H9 (cell line): ENCODE measurements at regions not wholly inside any gene's neighbourhood (a gene's known extent, or its start where the extent isn't known, plus 50 kb on each side); places are given as distances from the start of the nearest gene placed in this dataset.

ENCODE experiments used
- DNase-seq: peaks from one replicate; pipeline ENCODE4 v3.0.0-alpha.2; 2017
- H2AFZ ChIP-seq: one replicate; pipeline ENCODE4 v1.6.1; 2013; ENCODE audit warnings: mild to moderate bottlenecking, low read length, control low read depth, moderate library complexity
- H2AK5ac ChIP-seq: 2 replicates; pipeline ENCODE4 v1.6.1; 2013; ENCODE audit warnings: low read length, control low read depth, mixed read lengths; ENCODE audit not compliant: insufficient read length
- H2BK120ac ChIP-seq: one replicate; pipeline ENCODE4 v1.6.1; 2013; ENCODE audit warnings: low read depth, mild to moderate bottlenecking, low read length, control low read depth, inconsistent platforms; ENCODE audit not compliant: poor library complexity, severe bottlenecking
- H2BK12ac ChIP-seq: 2 replicates; pipeline ENCODE4 v1.6.1; 2013; ENCODE audit warnings: low read length, control low read depth, mixed read lengths, low read depth; ENCODE audit not compliant: insufficient read length
- H2BK15ac ChIP-seq: 2 replicates; pipeline ENCODE4 v1.6.1; 2013; ENCODE audit warnings: low read depth, low read length, control low read depth
- H2BK20ac ChIP-seq: one replicate; pipeline ENCODE4 v1.6.1; 2013; ENCODE audit warnings: low read depth, mild to moderate bottlenecking, low read length, control low read depth, inconsistent platforms; ENCODE audit not compliant: poor library complexity, severe bottlenecking
- H2BK5ac ChIP-seq: 2 replicates; pipeline ENCODE4 v1.6.1; 2013; ENCODE audit warnings: low read length, control low read depth, mixed read lengths; ENCODE audit not compliant: insufficient read length
- H3K14ac ChIP-seq: 2 replicates; pipeline ENCODE4 v1.6.1; 2013; ENCODE audit warnings: low read length, control low read depth; ENCODE audit not compliant: insufficient read depth
- H3K18ac ChIP-seq: 2 replicates; pipeline ENCODE4 v1.6.1; 2013; ENCODE audit warnings: low read depth, mild to moderate bottlenecking, mixed read lengths, low read length, control low read depth; ENCODE audit not compliant: insufficient read length
- H3K23ac ChIP-seq: 2 replicates; pipeline ENCODE4 v1.6.1; 2013; ENCODE audit warnings: low read length, control low read depth, mixed read lengths, low read depth; ENCODE audit not compliant: insufficient read length
- H3K23me2 ChIP-seq: 2 replicates; pipeline ENCODE4 v1.6.1; 2013; ENCODE audit warnings: low read depth, mild to moderate bottlenecking, mixed read lengths, low read length, control low read depth; ENCODE audit not compliant: insufficient read length, poor library complexity, severe bottlenecking
- H3K27ac ChIP-seq: 2 replicates; pipeline ENCODE4 v1.5.1; 2013; ENCODE audit warnings: low read length, control low read depth, mixed read lengths, low read depth; ENCODE audit not compliant: insufficient read length
- H3K27me3 ChIP-seq: 2 replicates; pipeline ENCODE4 v1.6.1; 2013; ENCODE audit warnings: low read length, control low read depth, inconsistent platforms; ENCODE audit not compliant: insufficient read depth
- H3K4ac ChIP-seq: 2 replicates; pipeline ENCODE4 v1.6.1; 2013; ENCODE audit warnings: low read depth, mild to moderate bottlenecking, control low read depth, inconsistent platforms, low read length, moderate library complexity
- H3K4me1 ChIP-seq: 2 replicates; pipeline ENCODE4 v1.6.1; 2013; ENCODE audit warnings: low read length, control low read depth, inconsistent platforms; ENCODE audit not compliant: insufficient read depth
- H3K4me2 ChIP-seq: 2 replicates; pipeline ENCODE4 v1.6.1; 2013; ENCODE audit warnings: low read length, control low read depth, mixed read lengths; ENCODE audit not compliant: insufficient read length, insufficient read depth
- H3K56ac ChIP-seq: 2 replicates; pipeline ENCODE4 v1.6.1; 2013; ENCODE audit warnings: low read depth, mild to moderate bottlenecking, mixed read lengths, low read length, control low read depth; ENCODE audit not compliant: insufficient read length
- H3K79me1 ChIP-seq: 2 replicates; pipeline ENCODE4 v1.6.1; 2013; ENCODE audit warnings: low read depth, mild to moderate bottlenecking, moderate library complexity, low read length, control low read depth, inconsistent platforms; ENCODE audit not compliant: insufficient read depth, poor library complexity, severe bottlenecking
- H3K79me2 ChIP-seq: 2 replicates; pipeline ENCODE4 v1.6.1; 2013; ENCODE audit warnings: low read length, control low read depth, inconsistent platforms; ENCODE audit not compliant: insufficient read depth
- H3K9ac ChIP-seq: 2 replicates; pipeline ENCODE4 v1.6.1; 2013; ENCODE audit warnings: low read length, control low read depth, mixed read lengths; ENCODE audit not compliant: insufficient read length; ENCODE audit errors: extremely low read depth
- H3K9me3 ChIP-seq: one replicate; pipeline ENCODE4 v1.6.1; 2013; ENCODE audit warnings: low read depth, low read length, inconsistent platforms; ENCODE audit not compliant: control insufficient read depth
- H3T11ph ChIP-seq: one replicate; pipeline ENCODE4 v1.6.1; 2013; ENCODE audit warnings: mild to moderate bottlenecking, low read length, control low read depth, inconsistent platforms
- H4K20me1 ChIP-seq: one replicate; pipeline ENCODE4 v1.6.1; 2013; ENCODE audit not compliant: control insufficient read depth, insufficient read length, insufficient read depth
- H4K5ac ChIP-seq: 2 replicates; pipeline ENCODE4 v1.6.1; 2013; ENCODE audit warnings: low read depth, mild to moderate bottlenecking, mixed read lengths, low read length, control low read depth; ENCODE audit not compliant: insufficient read length
- H4K8ac ChIP-seq: replicated peaks from 2 replicates; pipeline ENCODE4 v1.6.1; 2013; ENCODE audit warnings: low read length, control low read depth, mixed read lengths, low read depth; ENCODE audit not compliant: insufficient read length
- H4K91ac ChIP-seq: 2 replicates; pipeline ENCODE4 v1.6.1; 2013; ENCODE audit warnings: low read depth, mild to moderate bottlenecking, moderate library complexity, mixed read lengths, low read length, control low read depth; ENCODE audit not compliant: insufficient read length
- H3K27ac Mint-ChIP-seq, 3 experiments: 2 replicates in 2 of 3; 3 replicates in 1 of 3; pipeline ENCODE4 v1.8.0; 2020 to 2021; ENCODE audit warnings: mixed read lengths in 3 of 3, mild to moderate bottlenecking in 1 of 3, moderate library complexity in 1 of 3
- H3K27me3 Mint-ChIP-seq: 2 replicates; pipeline ENCODE4 v1.8.0; 2021; ENCODE audit warnings: low read depth, mild to moderate bottlenecking, moderate library complexity, mixed read lengths
- H3K36me3 Mint-ChIP-seq, 3 experiments: 2 replicates in 2 of 3; 3 replicates in 1 of 3; pipeline ENCODE4 v1.8.0; 2020 to 2021; ENCODE audit warnings: low read depth in 3 of 3, mixed read lengths in 3 of 3; ENCODE audit not compliant: insufficient read depth in 1 of 3
- H3K4me1 Mint-ChIP-seq, 2 experiments: 2 replicates each; pipeline ENCODE4 v1.8.0; 2020; ENCODE audit warnings: mixed read lengths in 2 of 2
- H3K4me3 Mint-ChIP-seq, 2 experiments: 2 replicates in 1 of 2; 3 replicates in 1 of 2; pipeline ENCODE4 v1.8.0; 2020 to 2021; ENCODE audit warnings: mild to moderate bottlenecking in 2 of 2, mixed read lengths in 2 of 2, moderate library complexity in 1 of 2
- H3K9me3 Mint-ChIP-seq, 2 experiments: 2 replicates in 1 of 2; 3 replicates in 1 of 2; pipeline ENCODE4 v1.8.0; 2020; ENCODE audit warnings: mild to moderate bottlenecking in 2 of 2, mixed read lengths in 2 of 2, moderate library complexity in 1 of 2
- CTCF ChIP-seq: fragments of 200-600 bp; sonication (generic); conservative IDR thresholded peaks from 3 replicates; pipeline ENCODE4 v1.8.0; 2021; ENCODE audit warnings: antibody characterized with exemption, mild to moderate bottlenecking
- WGBS: extraction: QIAGEN DNeasy Blood & Tissue Kit; methylation state at CpG from one replicate; pipeline ENCODE4 v1.1.7; 2013; ENCODE audit warnings: missing lambda C conversion rate, low lambda C conversion rate, mixed read lengths; ENCODE audit not compliant: insufficient read length; ENCODE audit errors: extremely low coverage; 5-methylcytosine and 5-hydroxymethylcytosine counted together

DNA sequence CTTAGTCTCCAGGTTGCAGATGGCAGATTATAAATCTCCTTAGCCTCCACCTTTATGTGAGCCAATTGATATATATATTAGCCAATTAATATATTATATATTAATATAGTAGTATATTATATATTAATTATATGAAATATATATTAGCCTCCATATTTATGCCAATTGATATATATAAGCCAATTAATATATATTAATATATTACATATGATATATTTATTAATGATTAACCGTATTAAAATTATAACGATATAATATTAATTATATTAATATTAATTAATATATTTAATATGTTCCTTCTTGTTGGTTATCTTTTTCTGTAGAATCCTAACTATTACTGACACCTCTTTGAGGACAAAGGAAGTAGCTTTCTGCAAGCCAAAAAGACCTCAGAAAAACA is 972.5 kb downstream of the GBE1 start:
- Histone ChIP-seq H3K14ac (no peak overlapping the region), H2BK15ac (no peak overlapping the region), H2AFZ (no peak overlapping the region), H3K27ac (no peak overlapping the region), H3K9me3 (no peaks in the 10 kb centered on the region), H3K4ac (no peak overlapping the region), H4K20me1 (no peaks in the 10 kb centered on the region), H3K23ac (no peak overlapping the region), H4K5ac (no peak overlapping the region), H2BK5ac (no peak overlapping the region), H2BK120ac (no peak overlapping the region), H3K79me2 (no peaks in the 10 kb centered on the region), H3K27me3 (no peaks in the 10 kb centered on the region), H4K91ac (no peak overlapping the region), H3K4me2 (no peak overlapping the region), H4K8ac (no peak overlapping the region), H3K23me2 (no peaks in the 10 kb centered on the region), H3K18ac (no peak overlapping the region), H2BK20ac (no peak overlapping the region), H3K9ac (no peak overlapping the region), H3K4me1 (no peaks in the 10 kb centered on the region), H3K56ac (no peak overlapping the region), H3K79me1 (no peaks in the 10 kb centered on the region), H3T11ph (no peak overlapping the region), H2BK12ac (no peak overlapping the region), H2AK5ac (no peak overlapping the region)
- peaks cover 0 to 3% (median 0%) of the 10 kb centered on the region in 3 experiments; a peak in 1 of 7 replicates for H3K36me3 Mint-ChIP-seq
- DNase-seq = no peak
- H3K27ac Mint-ChIP-seq = no peak overlapping the region
- WGBS = no CpG with 5 or more reads among the region's 2 CpGs
- no peaks in the 10 kb centered on the region; a peak in 2 of 5 replicates for H3K9me3 Mint-ChIP-seq
- TF ChIP-seq CTCF = no peak
- no peaks in the 10 kb centered on the region for H3K4me1 Mint-ChIP-seq
- H3K27me3 Mint-ChIP-seq = no peaks in the 10 kb centered on the region
- H3K4me3 Mint-ChIP-seq = no peak overlapping the region
